Neural progenitor cell (in vitro differentiated cells): ENCODE measurements at regions not wholly inside any gene's neighbourhood (a gene's known extent, or its start where the extent isn't known, plus 50 kb on each side); places are given as distances from the start of the nearest gene placed in this dataset.

Experiments
- DNase-seq: peaks from one replicate; pipeline ENCODE4 v3.0.0-alpha.2; 2016; ENCODE audit warnings: low spot score
- H2AFZ ChIP-seq: fragments of 200-600 bp; sonication (generic); replicated peaks from 2 replicates; pipeline ENCODE4 v1.6.1; 2016; ENCODE audit warnings: antibody characterized with exemption
- H3F3A ChIP-seq: fragments of 200-600 bp; sonication (generic); 2 replicates; pipeline ENCODE4 v1.6.1; 2016; ENCODE audit warnings: antibody characterized with exemption, low read depth
- H3K27ac ChIP-seq: fragments of 200-600 bp; sonication (generic); 2 replicates; pipeline ENCODE4 v1.5.1; 2016; ENCODE audit warnings: mild to moderate bottlenecking
- H3K27me3 ChIP-seq: fragments of 200-600 bp; sonication (generic); 2 replicates; pipeline ENCODE4 v1.6.1; 2016; ENCODE audit warnings: mild to moderate bottlenecking, moderate library complexity
- H3K36me3 ChIP-seq: fragments of 200-600 bp; sonication (generic); 2 replicates; pipeline ENCODE4 v1.5.1; 2016
- H3K4me1 ChIP-seq: fragments of 200-600 bp; sonication (generic); 2 replicates; pipeline ENCODE4 v1.6.1; 2016; ENCODE audit warnings: mixed run types
- H3K4me2 ChIP-seq: fragments of 200-600 bp; sonication (generic); 2 replicates; pipeline ENCODE4 v1.6.1; 2016
- H3K4me3 ChIP-seq: fragments of 200-600 bp; sonication (generic); 2 replicates; pipeline ENCODE4 v1.5.1; 2016
- H3K79me2 ChIP-seq: fragments of 200-600 bp; sonication (generic); 2 replicates; pipeline ENCODE4 v1.6.1; 2016; ENCODE audit warnings: low read depth
- H3K9ac ChIP-seq: fragments of 200-600 bp; sonication (generic); 2 replicates; pipeline ENCODE4 v1.6.1; 2016
- H3K9me3 ChIP-seq: fragments of 200-600 bp; sonication (generic); 2 replicates; pipeline ENCODE4 v1.5.1; 2016; ENCODE audit warnings: low read depth
- H4K20me1 ChIP-seq: fragments of 200-600 bp; sonication (generic); 2 replicates; pipeline ENCODE4 v1.6.1; 2016; ENCODE audit warnings: low read depth
- H3K27ac Mint-ChIP-seq: 3 replicates; pipeline ENCODE4 v1.8.0; 2021; ENCODE audit warnings: mixed read lengths
- H3K27me3 Mint-ChIP-seq: 2 replicates; pipeline ENCODE4 v1.8.0; 2022; ENCODE audit warnings: low read depth, mild to moderate bottlenecking, inconsistent platforms, moderate library complexity, mixed read lengths; ENCODE audit not compliant: insufficient read depth
- H3K36me3 Mint-ChIP-seq: 3 replicates; pipeline ENCODE4 v1.8.0; 2021; ENCODE audit warnings: mixed read lengths
- H3K4me1 Mint-ChIP-seq: 3 replicates; pipeline ENCODE4 v1.8.0; 2021; ENCODE audit warnings: mixed read lengths
- H3K4me3 Mint-ChIP-seq: 3 replicates; pipeline ENCODE4 v1.8.0; 2021; ENCODE audit warnings: mild to moderate bottlenecking, moderate library complexity, mixed read lengths
- H3K9me3 Mint-ChIP-seq: 3 replicates; pipeline ENCODE4 v1.8.0; 2020; ENCODE audit warnings: mixed read lengths
- CTCF ChIP-seq: fragments of 200-600 bp; sonication (generic); IDR thresholded peaks from 2 replicates; pipeline ENCODE4 v1.5.1; 2017; ENCODE audit warnings: antibody characterized with exemption, mild to moderate bottlenecking
- EZH2 ChIP-seq: fragments of 200-600 bp; sonication (generic); IDR thresholded peaks from 2 replicates; pipeline ENCODE4 v1.6.1; 2017; ENCODE audit warnings: antibody characterized with exemption, mild to moderate bottlenecking, moderate library complexity
- EZH2phosphoT487 ChIP-seq: fragments of 200-600 bp; sonication (generic); IDR thresholded peaks from 2 replicates; pipeline ENCODE4 v1.6.1; 2017; ENCODE audit warnings: antibody characterized with exemption

- Mint-ChIP-seq H3K4me1 (peaks cover 57% of the 10 kb centered on the region), H3K27me3 (peaks cover 30% of the 10 kb centered on the region), H3K27ac (no peak overlapping the region), H3K9me3 (peaks cover 4% of the 10 kb centered on the region), H3K36me3 (no peaks in the 10 kb centered on the region), H3K4me3 (no peak overlapping the region)
- H3K79me2 ChIP-seq, result no peaks in the 10 kb centered on the region
- DNase-seq, result no peak
- no peak overlapping the region for H3K27ac ChIP-seq
- H3K9ac ChIP-seq, result no peak overlapping the region
- H2AFZ ChIP-seq, result no peak overlapping the region
- no peak overlapping the region for H3K4me3 ChIP-seq
- H3K27me3 ChIP-seq, result no peaks in the 10 kb centered on the region
- H3K4me1 ChIP-seq, result peaks cover 51% of the 10 kb centered on the region
- no peaks in the 10 kb centered on the region for H3K9me3 ChIP-seq
- H3F3A ChIP-seq, result peaks cover 50% of the 10 kb centered on the region
- H3K4me2 ChIP-seq, result no peak overlapping the region
- TF ChIP-seq EZH2 (no peak), CTCF (no peak), EZH2phosphoT487 (no peak)
- H4K20me1 ChIP-seq, result no peaks in the 10 kb centered on the region
- no peaks in the 10 kb centered on the region for H3K36me3 ChIP-seq
These were observed 221.3 kb upstream of the HES1 start for GRCh38 chr3:193914602-193915001.

GRCh38 chr3:193915099-193915498, 220.8 kb upstream of the HES1 start:
- Histone ChIP-seq H4K20me1 (no peaks in the 10 kb centered on the region), H3K27me3 (no peaks in the 10 kb centered on the region), H3K79me2 (no peaks in the 10 kb centered on the region), H3K27ac (no peak overlapping the region), H3K4me1 (peaks cover 51% of the 10 kb centered on the region), H3K4me2 (no peak overlapping the region), H3K36me3 (no peaks in the 10 kb centered on the region), H3F3A (peaks cover 49% of the 10 kb centered on the region), H3K9me3 (no peaks in the 10 kb centered on the region), H2AFZ (no peak overlapping the region), H3K9ac (no peak overlapping the region), H3K4me3 (no peak overlapping the region)
- H3K4me3 Mint-ChIP-seq, result no peak overlapping the region
- H3K36me3 Mint-ChIP-seq, result no peaks in the 10 kb centered on the region
- DNase-seq, result no peak
- peaks cover 27% of the 10 kb centered on the region for H3K27me3 Mint-ChIP-seq
- peaks cover 7% of the 10 kb centered on the region for H3K9me3 Mint-ChIP-seq
- peaks cover 56% of the 10 kb centered on the region for H3K4me1 Mint-ChIP-seq
- no peak overlapping the region for H3K27ac Mint-ChIP-seq
- TF ChIP-seq EZH2 (no peak), CTCF (no peak)

- H4K20me1 ChIP-seq, result no peaks in the 10 kb centered on the region
- peaks cover 45% of the 10 kb centered on the region for H3F3A ChIP-seq
- no peak overlapping the region for H3K4me3 ChIP-seq
- no peak overlapping the region for H3K4me2 ChIP-seq
- no peak overlapping the region for H3K27ac ChIP-seq
- no peak overlapping the region for H2AFZ ChIP-seq
- Mint-ChIP-seq H3K9me3 (peaks cover 7% of the 10 kb centered on the region), H3K27me3 (peaks cover 23% of the 10 kb centered on the region), H3K4me3 (no peak overlapping the region), H3K27ac (peak overlapping the region; percentile 64), H3K36me3 (no peaks in the 10 kb centered on the region), H3K4me1 (peaks cover 52% of the 10 kb centered on the region)
- no peak for TF ChIP-seq EZH2
- no peak for TF ChIP-seq CTCF
- TF ChIP-seq EZH2phosphoT487, result no peak
- H3K4me1 ChIP-seq, result peaks cover 46% of the 10 kb centered on the region
- no peak overlapping the region for H3K9ac ChIP-seq
- no peaks in the 10 kb centered on the region for H3K79me2 ChIP-seq
- no peaks in the 10 kb centered on the region for H3K27me3 ChIP-seq
- no peaks in the 10 kb centered on the region for H3K36me3 ChIP-seq
- no peaks in the 10 kb centered on the region for H3K9me3 ChIP-seq
- no peak for DNase-seq
These were observed 220.3 kb upstream of the HES1 start for GRCh38 chr3:193915613-193916012.
